HG02571 (cell line): ENCODE measurements at regions not wholly inside any gene's neighbourhood (a gene's known extent, or its start where the extent isn't known, plus 50 kb on each side); places are given as distances from the start of the nearest gene placed in this dataset.

Experiments used
- ATAC-seq: cut with Tn5 transposase; IDR thresholded peaks from one replicate; pipeline ENCODE4 v1.9.1; 2021; ENCODE audit warnings: mild to moderate bottlenecking, moderate library complexity; ENCODE audit not compliant: unreplicated experiment

DNA sequence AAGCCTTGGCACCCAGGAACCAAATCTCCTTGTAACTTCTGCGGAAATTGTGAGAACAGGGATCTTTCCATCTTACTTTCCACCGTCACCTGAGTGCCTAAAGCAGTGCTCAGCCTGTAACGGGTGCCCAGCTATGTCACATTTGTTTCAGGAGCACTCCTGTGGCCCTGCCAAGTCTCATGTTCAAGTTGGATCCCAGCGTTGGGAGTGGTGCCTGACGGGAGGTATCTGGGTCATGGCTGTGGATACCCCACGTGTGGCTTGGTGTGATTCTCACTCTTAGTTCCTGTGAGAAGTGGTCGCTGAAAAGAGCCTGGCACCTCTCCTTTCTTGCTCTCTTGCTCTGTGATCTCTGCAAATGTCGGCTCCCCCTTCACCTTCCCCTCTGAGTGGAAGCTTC, 114.9 kb downstream of the UQCRFS1 start:
- ATAC-seq: no peak

- no peak for ATAC-seq
Observed at GRCh38 chr19:29096896-29097295, 116.1 kb downstream of the UQCRFS1 start.

GRCh38 chr19:29093553-29093908, 119.4 kb downstream of the UQCRFS1 start:
- no peak for ATAC-seq

DNA sequence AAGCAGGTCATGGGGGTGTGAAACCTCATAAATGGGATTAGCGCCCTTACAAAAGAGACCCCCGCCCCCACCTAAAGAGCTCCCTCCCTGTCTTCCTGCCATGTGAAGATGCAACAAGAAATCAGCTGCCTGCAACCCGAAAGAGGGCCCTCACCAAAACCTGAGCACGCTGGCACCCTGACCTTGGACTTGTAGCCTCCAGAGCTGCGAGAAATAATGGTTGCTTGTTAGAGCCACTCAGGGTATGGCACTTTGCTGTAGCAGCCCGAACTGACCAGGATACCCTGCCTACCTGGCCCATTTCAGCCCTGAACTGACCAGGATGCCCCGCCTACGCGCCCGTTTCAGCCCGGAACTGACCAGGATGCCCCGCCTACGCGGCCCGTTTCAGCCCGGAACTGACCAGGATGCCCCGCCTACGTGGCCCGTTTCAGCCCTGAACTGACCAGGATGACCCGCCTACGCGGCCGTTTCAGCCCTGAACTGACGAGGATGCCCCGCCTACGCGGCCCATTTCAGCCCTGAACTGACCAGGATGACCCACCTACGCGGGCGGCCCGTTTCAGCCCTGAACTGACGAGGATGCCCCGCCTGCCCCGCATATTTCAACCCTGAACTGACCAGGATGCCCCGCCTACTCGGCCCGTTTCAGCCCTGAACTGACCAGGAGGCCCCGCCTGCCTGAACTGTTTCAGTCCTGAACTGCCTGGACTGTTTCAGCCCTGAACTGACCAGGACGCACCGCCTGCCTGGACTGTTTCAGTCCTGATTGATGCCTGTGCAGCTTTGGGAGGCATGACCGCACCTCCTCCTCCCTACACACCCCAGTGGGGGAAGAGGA, 120.0 kb downstream of the UQCRFS1 start:
- no peak for ATAC-seq

GRCh38 chr19:29090783-29091526, 122.0 kb downstream of the UQCRFS1 start:
- ATAC-seq: no peak

GRCh38 chr19:29089315-29089870, 123.6 kb downstream of the UQCRFS1 start:
- ATAC-seq: no peak

DNA sequence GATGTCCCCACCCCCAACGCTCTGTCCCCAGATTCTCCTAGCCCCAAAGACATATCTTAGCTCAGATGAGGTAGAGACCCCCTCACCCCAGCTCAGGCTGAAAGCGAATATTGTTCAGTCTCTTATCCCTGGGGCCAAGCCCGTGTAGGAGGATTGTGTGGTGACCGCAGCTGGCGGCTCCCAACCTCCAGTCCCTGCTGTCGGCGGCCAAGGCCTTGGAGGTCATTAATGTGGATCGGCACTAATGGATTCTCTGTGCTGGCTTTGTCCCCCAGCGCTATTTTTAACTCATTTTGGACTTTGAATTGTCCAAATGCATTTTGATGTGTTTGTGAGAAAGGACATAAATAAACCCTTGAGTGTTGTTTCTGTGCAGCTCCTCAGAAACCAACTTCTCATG, 124.2 kb downstream of the UQCRFS1 start:
- no peak for ATAC-seq

- ATAC-seq: no peak
Observed at GRCh38 chr19:29086646-29087045, 126.3 kb downstream of the UQCRFS1 start.

- no peak for ATAC-seq
Observed at GRCh38 chr19:29086182-29086581, 126.8 kb downstream of the UQCRFS1 start.

- ATAC-seq: no peak
Observed at GRCh38 chr19:29085630-29086029, 127.3 kb downstream of the UQCRFS1 start.

GRCh38 chr19:29085206-29085605, 127.7 kb downstream of the UQCRFS1 start:
- no peak for ATAC-seq

DNA sequence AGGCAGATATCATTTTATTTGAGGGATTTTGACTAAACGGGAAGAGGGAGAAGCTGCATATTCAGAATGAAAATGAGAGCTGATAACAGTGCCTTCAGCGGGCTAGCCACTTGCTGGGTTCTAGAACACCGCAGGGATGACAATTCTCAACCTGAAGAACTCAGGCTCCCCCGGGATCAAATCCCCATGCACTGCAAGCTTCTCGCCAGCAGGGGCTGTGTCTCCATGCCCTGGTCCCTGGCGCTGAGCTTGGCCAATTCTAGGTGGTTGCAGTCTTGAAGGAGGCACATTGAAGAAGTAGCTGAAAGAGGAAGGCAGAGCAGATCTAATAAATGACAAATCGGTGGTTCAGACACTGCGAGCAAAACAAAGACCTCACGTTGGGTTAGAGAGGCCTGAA, 128.7 kb downstream of the UQCRFS1 start:
- no peak for ATAC-seq

GRCh38 chr19:29083863-29084262, 129.1 kb downstream of the UQCRFS1 start:
- ATAC-seq: no peak

DNA sequence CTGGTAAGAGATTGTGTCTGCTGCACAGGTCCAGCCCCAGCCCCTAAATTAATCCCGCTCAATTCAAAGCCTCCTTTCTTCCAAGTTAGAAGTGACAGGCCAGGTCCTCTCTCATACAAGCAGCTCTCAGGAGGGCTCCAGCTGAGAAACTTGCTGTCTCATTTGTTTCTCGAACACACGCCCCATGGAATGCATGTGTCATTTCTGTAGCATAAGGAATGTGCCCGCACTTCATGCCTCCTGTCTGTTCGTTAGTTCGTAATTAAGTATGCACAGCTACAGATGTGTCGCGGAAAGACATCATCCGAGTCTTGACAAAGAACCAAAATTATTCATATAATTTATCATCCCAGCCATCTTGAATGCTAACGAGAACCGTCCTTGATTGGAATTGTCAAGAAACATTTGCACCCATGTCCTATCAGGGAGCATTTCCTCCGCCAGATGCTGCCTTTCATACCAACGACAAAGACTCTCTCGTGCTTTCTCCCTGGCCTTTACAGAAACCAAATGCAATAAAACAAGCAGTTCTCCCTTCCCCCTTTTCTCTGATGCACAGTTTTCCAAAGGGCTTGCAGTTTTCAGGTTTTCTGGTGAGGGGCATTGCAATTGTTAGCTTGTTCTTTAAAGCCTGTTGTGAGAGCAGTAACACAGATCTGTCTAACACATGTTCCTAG, 133.5 kb downstream of the UQCRFS1 start:
- no peak for ATAC-seq

DNA sequence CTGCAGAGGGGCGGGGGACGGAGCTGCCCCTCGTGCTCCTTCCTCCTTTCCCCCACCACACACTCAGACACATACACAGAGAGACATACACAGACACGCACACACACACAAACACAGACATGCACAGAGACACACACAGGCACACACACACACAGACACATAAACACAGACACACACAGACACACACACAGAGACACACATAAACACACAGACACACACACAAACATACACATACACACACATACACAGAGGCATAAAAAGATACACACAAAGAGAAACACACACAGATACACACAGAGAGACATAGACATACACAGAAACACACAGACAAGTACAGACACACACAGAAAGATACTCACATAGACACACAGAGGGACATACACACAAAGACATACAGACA, 136.0 kb downstream of the UQCRFS1 start:
- no peak for ATAC-seq

DNA sequence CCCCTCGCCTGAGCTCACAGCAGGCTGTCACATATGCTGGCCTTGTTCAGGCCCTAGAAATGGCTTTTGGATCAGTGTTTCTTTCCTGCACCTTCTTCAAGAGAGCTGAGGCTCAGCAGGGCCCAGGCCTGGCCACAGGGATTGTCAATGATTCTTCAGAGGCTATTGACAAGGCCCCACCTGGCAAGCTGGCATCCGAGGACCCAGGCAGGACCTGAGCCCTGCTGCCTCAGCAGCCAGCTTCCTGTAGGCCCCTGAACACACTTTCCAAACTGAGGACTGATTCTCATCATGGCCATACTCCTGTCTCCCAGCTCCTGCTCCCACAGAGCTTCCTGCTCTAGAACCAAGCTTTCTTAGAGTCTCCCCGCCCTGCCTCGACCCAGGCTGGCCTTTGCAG, 136.8 kb downstream of the UQCRFS1 start:
- no peak for ATAC-seq

- no peak for ATAC-seq
Observed at GRCh38 chr19:29075149-29075548, 137.8 kb downstream of the UQCRFS1 start.

- no peak for ATAC-seq
Observed at GRCh38 chr19:29074579-29074978, 138.4 kb downstream of the UQCRFS1 start.

DNA sequence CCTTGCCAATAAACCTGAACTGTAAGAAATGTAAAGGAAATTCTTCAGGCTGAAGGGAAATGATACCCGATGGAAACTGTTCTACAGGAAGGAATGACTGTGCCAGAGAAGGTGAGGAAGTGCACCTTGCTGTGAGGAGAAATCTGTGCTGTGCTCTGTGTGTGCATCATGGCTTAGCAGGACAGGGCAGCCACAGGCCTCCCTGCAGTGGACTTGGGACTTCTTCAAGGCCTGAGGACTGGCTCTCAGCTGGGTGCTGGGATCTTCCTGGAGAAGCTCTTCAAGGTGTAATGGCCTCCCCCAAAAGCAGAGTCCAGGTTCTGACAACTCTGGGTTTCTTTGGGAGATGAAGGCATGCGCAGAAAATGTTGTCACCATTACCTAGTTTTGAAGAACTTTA, 145.1 kb downstream of the UQCRFS1 start:
- no peak for ATAC-seq

GRCh38 chr19:29062475-29063435, 150.2 kb downstream of the UQCRFS1 start:
- no peak for ATAC-seq
